HUES64 (cell line): ENCODE measurements at regions not wholly inside any gene's neighbourhood (a gene's known extent, or its start where the extent isn't known, plus 50 kb on each side); places are given as distances from the start of the nearest gene placed in this dataset.
"Not testable (repeated sequence)": the region's sequence is repeated elsewhere in the genome, so short reads cannot be mapped to it uniquely, and the experiment has no call there.

Experiments
- H3K27ac ChIP-seq: 2 replicates; pipeline ENCODE4 v1.7.0; 2013; ENCODE audit warnings: low read depth, low read length, inconsistent platforms
- H3K27me3 ChIP-seq: 2 replicates; pipeline ENCODE4 v1.6.1; 2013; ENCODE audit warnings: mild to moderate bottlenecking, low read length; ENCODE audit not compliant: insufficient read depth
- H3K36me3 ChIP-seq: 2 replicates; pipeline ENCODE4 v1.6.1; 2013; ENCODE audit warnings: mild to moderate bottlenecking, low read length; ENCODE audit not compliant: insufficient read depth
- H3K4me1 ChIP-seq: 2 replicates; pipeline ENCODE4 v1.6.1; 2013; ENCODE audit warnings: mild to moderate bottlenecking, low read length, moderate library complexity; ENCODE audit not compliant: insufficient read depth
- H3K4me3 ChIP-seq: 2 replicates; pipeline ENCODE4 v1.5.1; 2013; ENCODE audit warnings: mild to moderate bottlenecking, low read length, moderate library complexity
- H3K9ac ChIP-seq: 2 replicates; pipeline ENCODE4 v1.6.1; 2013; ENCODE audit warnings: mild to moderate bottlenecking, low read depth, low read length
- H3K9me3 ChIP-seq: 2 replicates; pipeline ENCODE4 v1.6.1; 2013; ENCODE audit warnings: low read depth, low read length; ENCODE audit not compliant: insufficient read depth
- WGBS: fragments of 150-250, 120-280 bp; methylation state at CpG from one replicate; pipeline ENCODE4 v1.1.7; 2013; ENCODE audit warnings: missing lambda C conversion rate; 5-methylcytosine and 5-hydroxymethylcytosine counted together

- H3K9ac ChIP-seq, H3K27me3 ChIP-seq, H3K4me1 ChIP-seq, H3K36me3 ChIP-seq, H3K4me3 ChIP-seq, H3K27ac ChIP-seq: not testable (repeated sequence)
- peaks cover 27% of the 10 kb centered on the region for H3K9me3 ChIP-seq
- 83% methylated on average over 6 of the region's 6 CpGs for WGBS
Observed at GRCh38 chr2:31783446-31784091, 202.8 kb upstream of the SRD5A2 start.

- H3K4me1 ChIP-seq = no peaks in the 10 kb centered on the region
- H3K27me3 ChIP-seq = no peaks in the 10 kb centered on the region
- no peak overlapping the region for H3K9ac ChIP-seq
- no peaks in the 10 kb centered on the region for H3K36me3 ChIP-seq
- no peak overlapping the region for H3K4me3 ChIP-seq
- WGBS = 87% methylated on average over 10 of the region's 10 CpGs
- no peak overlapping the region for H3K27ac ChIP-seq
- H3K9me3 ChIP-seq = peaks cover 6% of the 10 kb centered on the region; the same call in 1 of the 2 replicates
Observed at GRCh38 chr2:31778153-31778552, 197.4 kb upstream of the SRD5A2 start.

- no peak overlapping the region for H3K4me3 ChIP-seq
- no peaks in the 10 kb centered on the region for H3K27me3 ChIP-seq
- H3K36me3 ChIP-seq = no peaks in the 10 kb centered on the region
- H3K9ac ChIP-seq = no peak overlapping the region
- no peaks in the 10 kb centered on the region for H3K4me1 ChIP-seq
- no peaks in the 10 kb centered on the region for H3K9me3 ChIP-seq
- WGBS = no CpG with 5 or more reads among the region's 2 CpGs
- H3K27ac ChIP-seq = no peak overlapping the region
Observed at GRCh38 chr2:31770741-31771140, 190.0 kb upstream of the SRD5A2 start.

GRCh38 chr2:31765078-31765945 is 184.6 kb upstream of the SRD5A2 start:
- H3K4me3 ChIP-seq = no peak overlapping the region
- H3K9ac ChIP-seq = no peak overlapping the region
- H3K27ac ChIP-seq = no peak overlapping the region
- no peaks in the 10 kb centered on the region for H3K9me3 ChIP-seq
- 78% methylated on average over 2 of the region's 2 CpGs for WGBS
- no peaks in the 10 kb centered on the region for H3K27me3 ChIP-seq
- H3K36me3 ChIP-seq = no peaks in the 10 kb centered on the region
- no peaks in the 10 kb centered on the region for H3K4me1 ChIP-seq

GRCh38 chr2:31764169-31764568 is 183.4 kb upstream of the SRD5A2 start:
- Histone ChIP-seq H3K4me3 (no peak overlapping the region), H3K9ac (no peak overlapping the region), H3K27ac (no peak overlapping the region), H3K4me1 (no peaks in the 10 kb centered on the region), H3K27me3 (no peaks in the 10 kb centered on the region), H3K9me3 (no peaks in the 10 kb centered on the region), H3K36me3 (no peaks in the 10 kb centered on the region)
- WGBS = 100% methylated on average over 2 of the region's 2 CpGs

GRCh38 chr2:31762085-31762484 is 181.3 kb upstream of the SRD5A2 start:
- WGBS = 52% methylated on average over 2 of the region's 2 CpGs
- no peak overlapping the region for H3K27ac ChIP-seq
- H3K27me3 ChIP-seq = no peaks in the 10 kb centered on the region
- H3K9me3 ChIP-seq = no peaks in the 10 kb centered on the region
- H3K4me3 ChIP-seq = no peak overlapping the region
- H3K36me3 ChIP-seq = no peaks in the 10 kb centered on the region
- no peaks in the 10 kb centered on the region for H3K4me1 ChIP-seq
- H3K9ac ChIP-seq = no peak overlapping the region

- not testable (repeated sequence) for H3K4me1 ChIP-seq, H3K9me3 ChIP-seq, H3K9ac ChIP-seq, H3K27me3 ChIP-seq, H3K4me3 ChIP-seq, H3K27ac ChIP-seq, H3K36me3 ChIP-seq
- 92% methylated on average over 1 of the region's 2 CpGs for WGBS
Observed at GRCh38 chr2:31757351-31757750, 176.6 kb upstream of the SRD5A2 start.

GRCh38 chr2:31748746-31749145 is 168.0 kb upstream of the SRD5A2 start:
- H3K36me3 ChIP-seq, H3K4me1 ChIP-seq, H3K4me3 ChIP-seq, H3K27ac ChIP-seq, H3K9ac ChIP-seq, H3K27me3 ChIP-seq: not testable (repeated sequence)
- H3K9me3 ChIP-seq = peaks cover 34% of the 10 kb centered on the region
- WGBS = 90% methylated on average over 13 of the region's 13 CpGs

GRCh38 chr2:31748041-31748440 is 167.3 kb upstream of the SRD5A2 start:
- Histone ChIP-seq H3K9ac (no peak overlapping the region), H3K9me3 (peaks cover 30% of the 10 kb centered on the region), H3K4me3 (no peak overlapping the region), H3K4me1 (no peaks in the 10 kb centered on the region), H3K27ac (no peak overlapping the region), H3K27me3 (no peaks in the 10 kb centered on the region), H3K36me3 (no peaks in the 10 kb centered on the region)
- 79% methylated on average over 1 of the region's 1 CpG for WGBS

- no peak overlapping the region for H3K4me3 ChIP-seq
- H3K9ac ChIP-seq = no peak overlapping the region
- H3K27me3 ChIP-seq = no peaks in the 10 kb centered on the region
- no peaks in the 10 kb centered on the region for H3K4me1 ChIP-seq
- WGBS = 91% methylated on average over 3 of the region's 3 CpGs
- H3K9me3 ChIP-seq = no peaks in the 10 kb centered on the region
- H3K36me3 ChIP-seq = no peaks in the 10 kb centered on the region
- no peak overlapping the region for H3K27ac ChIP-seq
Observed at GRCh38 chr2:31739161-31739560, 158.4 kb upstream of the SRD5A2 start.

- no peaks in the 10 kb centered on the region for H3K27me3 ChIP-seq
- no peak overlapping the region for H3K9ac ChIP-seq
- 92% methylated on average over 6 of the region's 6 CpGs for WGBS
- H3K9me3 ChIP-seq = no peaks in the 10 kb centered on the region
- no peaks in the 10 kb centered on the region for H3K36me3 ChIP-seq
- no peak overlapping the region for H3K27ac ChIP-seq
- H3K4me1 ChIP-seq = no peaks in the 10 kb centered on the region
- H3K4me3 ChIP-seq = no peak overlapping the region
Observed at GRCh38 chr2:31736695-31737454, 156.1 kb upstream of the SRD5A2 start.
